22Rv1 (cell line): ENCODE measurements at regions not wholly inside any gene's neighbourhood (a gene's known extent, or its start where the extent isn't known, plus 50 kb on each side); places are given as distances from the start of the nearest gene placed in this dataset.

Experiments used
- ZFX ChIP-seq: fragments of 450-650 bp; IDR thresholded peaks from 2 replicates; pipeline ENCODE4 v1.6.1; 2017; ENCODE audit warnings: antibody characterized with exemption, borderline replicate concordance
- TF ChIP-seq, protein P1 (sequence below): fragments of 450-650 bp; IDR thresholded peaks from 2 replicates; pipeline ENCODE4 v1.5.1; 2017; ENCODE audit warnings: mild to moderate bottlenecking

DNA sequence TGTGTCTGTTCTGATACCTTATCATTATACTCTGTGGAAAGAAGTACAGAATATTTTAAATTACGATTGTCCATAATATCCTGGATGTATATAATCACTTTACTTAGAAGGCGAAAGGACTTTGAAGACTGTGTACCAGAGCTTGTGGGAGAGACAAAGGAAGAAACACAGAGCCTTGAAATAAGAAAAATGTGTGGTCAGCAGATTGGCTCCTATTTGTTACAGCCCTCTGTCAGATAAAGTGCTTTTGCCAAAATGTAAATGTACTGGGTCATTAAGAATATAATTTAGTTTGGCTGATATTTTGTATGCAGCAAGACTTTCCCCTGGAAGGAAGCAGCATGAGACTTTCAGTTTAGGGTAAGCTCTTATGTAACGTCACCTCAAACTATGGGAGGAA, 443.1 kb downstream of the CCDC85A start:
- TF ChIP-seq, protein P1, sequence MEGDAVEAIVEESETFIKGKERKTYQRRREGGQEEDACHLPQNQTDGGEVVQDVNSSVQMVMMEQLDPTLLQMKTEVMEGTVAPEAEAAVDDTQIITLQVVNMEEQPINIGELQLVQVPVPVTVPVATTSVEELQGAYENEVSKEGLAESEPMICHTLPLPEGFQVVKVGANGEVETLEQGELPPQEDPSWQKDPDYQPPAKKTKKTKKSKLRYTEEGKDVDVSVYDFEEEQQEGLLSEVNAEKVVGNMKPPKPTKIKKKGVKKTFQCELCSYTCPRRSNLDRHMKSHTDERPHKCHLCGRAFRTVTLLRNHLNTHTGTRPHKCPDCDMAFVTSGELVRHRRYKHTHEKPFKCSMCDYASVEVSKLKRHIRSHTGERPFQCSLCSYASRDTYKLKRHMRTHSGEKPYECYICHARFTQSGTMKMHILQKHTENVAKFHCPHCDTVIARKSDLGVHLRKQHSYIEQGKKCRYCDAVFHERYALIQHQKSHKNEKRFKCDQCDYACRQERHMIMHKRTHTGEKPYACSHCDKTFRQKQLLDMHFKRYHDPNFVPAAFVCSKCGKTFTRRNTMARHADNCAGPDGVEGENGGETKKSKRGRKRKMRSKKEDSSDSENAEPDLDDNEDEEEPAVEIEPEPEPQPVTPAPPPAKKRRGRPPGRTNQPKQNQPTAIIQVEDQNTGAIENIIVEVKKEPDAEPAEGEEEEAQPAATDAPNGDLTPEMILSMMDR, result no peak
- no peak for TF ChIP-seq ZFX
